ENCODE measurements at regions not wholly inside any gene's neighbourhood (a gene's known extent, or its start where the extent isn't known, plus 50 kb on each side); places are given as distances from the start of the nearest gene placed in this dataset.
"Not testable (repeated sequence)": the region's sequence is repeated elsewhere in the genome, so short reads cannot be mapped to it uniquely, and the experiment has no call there.

GRCh38 chr10:46217752-46218453 lies 68.9 kb upstream of the ANTXRL start:
- DNase-seq (ENCODE audit: low spot score) = no peak
- Mint-ChIP-seq H3K9me3 (no peaks in the 10 kb centered on the region), H3K4me1 (ENCODE audit: low read depth) (peaks cover 6% of the 10 kb centered on the region), H3K27ac (no peak overlapping the region), H3K27me3 (ENCODE audit: low read depth) (no peaks in the 10 kb centered on the region), H3K36me3 (ENCODE audit: low read depth) (peaks cover 24% of the 10 kb centered on the region), H3K4me3 (no peak overlapping the region)

GRCh38 chr10:46218921-46219320 lies 67.9 kb upstream of the ANTXRL start:
- H3K27ac Mint-ChIP-seq = no peak overlapping the region

DNA sequence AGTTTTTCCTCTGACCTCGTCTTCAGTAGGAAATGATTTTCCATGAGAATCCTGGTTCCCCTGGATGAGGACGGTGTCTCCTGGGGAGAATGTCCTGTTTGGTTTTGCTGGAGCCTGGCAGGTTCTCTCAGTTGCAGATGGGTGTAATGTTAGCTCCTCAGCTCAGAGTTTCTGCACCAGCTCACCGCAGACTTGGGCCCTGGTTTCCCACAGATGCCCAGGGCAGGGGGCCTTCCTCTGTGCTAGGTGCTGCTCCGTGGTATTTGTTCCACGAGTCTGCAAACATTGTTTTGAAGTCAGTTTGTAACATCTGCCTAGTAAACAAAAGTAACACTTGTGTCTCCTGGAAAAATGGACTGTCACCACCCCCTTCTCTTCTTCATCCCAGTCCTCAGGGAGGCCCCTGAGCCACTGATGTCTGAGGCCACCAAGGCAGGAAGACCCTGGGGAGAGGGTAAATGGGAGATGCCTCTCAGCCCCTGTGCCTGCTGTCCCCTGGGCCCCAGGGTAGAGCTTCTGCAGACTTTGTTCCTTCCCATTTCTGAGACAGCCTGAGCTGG lies 67.3 kb upstream of the ANTXRL start:
- H3K4me1 Mint-ChIP-seq (ENCODE audit: low read depth); H3K27me3 Mint-ChIP-seq (ENCODE audit: low read depth); H3K9me3 Mint-ChIP-seq; DNase-seq (ENCODE audit: low spot score); H3K4me3 Mint-ChIP-seq; H3K27ac Mint-ChIP-seq: not testable (repeated sequence)
- peaks cover 30% of the 10 kb centered on the region for H3K36me3 Mint-ChIP-seq (ENCODE audit: low read depth)

More at GRCh38 chr10:46218921-46219320, 67.9 kb upstream of the ANTXRL start:
- DNase-seq (ENCODE audit: low spot score) = peak; percentile 3
- Mint-ChIP-seq H3K4me1 (ENCODE audit: low read depth) (peaks cover 6% of the 10 kb centered on the region), H3K4me3 (no peak overlapping the region), H3K27me3 (ENCODE audit: low read depth) (no peaks in the 10 kb centered on the region), H3K36me3 (ENCODE audit: low read depth) (peaks cover 28% of the 10 kb centered on the region), H3K9me3 (no peaks in the 10 kb centered on the region)

- Mint-ChIP-seq H3K27ac (no peak overlapping the region), H3K36me3 (ENCODE audit: low read depth) (peaks cover 30% of the 10 kb centered on the region), H3K27me3 (ENCODE audit: low read depth) (no peaks in the 10 kb centered on the region), H3K9me3 (no peaks in the 10 kb centered on the region), H3K4me3 (no peak overlapping the region), H3K4me1 (ENCODE audit: low read depth) (peaks cover 6% of the 10 kb centered on the region)
- DNase-seq (ENCODE audit: low spot score) = no peak
These were observed 66.6 kb upstream of the ANTXRL start for GRCh38 chr10:46220187-46220586.

GRCh38 chr10:46220872-46221538 lies 65.8 kb upstream of the ANTXRL start:
- peaks cover 30% of the 10 kb centered on the region for H3K36me3 Mint-ChIP-seq (ENCODE audit: low read depth)
- H3K27me3 Mint-ChIP-seq (ENCODE audit: low read depth) = no peaks in the 10 kb centered on the region
- H3K4me1 Mint-ChIP-seq (ENCODE audit: low read depth) = peaks cover 6% of the 10 kb centered on the region
- H3K9me3 Mint-ChIP-seq = no peaks in the 10 kb centered on the region
- no peak overlapping the region for H3K27ac Mint-ChIP-seq
- no peak for DNase-seq (ENCODE audit: low spot score)
- no peak overlapping the region for H3K4me3 Mint-ChIP-seq

DNA sequence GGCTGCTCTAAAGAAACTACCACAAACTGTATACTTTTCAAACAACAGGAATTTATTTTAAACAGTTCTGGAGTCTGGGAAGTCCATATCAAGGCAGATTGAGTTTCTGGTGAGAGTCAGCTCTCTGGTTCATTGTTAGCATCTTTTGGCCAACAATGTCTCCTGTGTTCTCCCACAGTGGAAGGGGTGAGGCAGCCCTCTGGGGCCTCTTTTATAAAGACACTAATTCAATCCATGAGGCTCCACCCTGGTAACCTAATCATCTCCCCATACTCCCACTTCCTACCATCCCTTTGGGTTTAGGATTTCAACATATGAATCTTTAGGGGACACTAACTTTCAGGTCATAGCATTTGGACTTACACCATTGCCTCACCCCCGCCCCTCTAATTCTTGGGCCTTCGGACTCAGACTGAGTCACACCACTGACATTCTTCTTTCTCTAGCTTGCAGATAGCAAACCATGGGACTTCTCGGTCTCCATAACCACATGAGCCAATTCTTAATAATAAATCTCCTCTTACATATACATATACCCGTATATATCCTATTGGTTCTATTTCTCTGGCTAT lies 64.3 kb upstream of the ANTXRL start:
- H3K27ac Mint-ChIP-seq = no peak overlapping the region
- H3K4me1 Mint-ChIP-seq (ENCODE audit: low read depth) = peaks cover 6% of the 10 kb centered on the region
- no peak overlapping the region for H3K4me3 Mint-ChIP-seq
- no peaks in the 10 kb centered on the region for H3K27me3 Mint-ChIP-seq (ENCODE audit: low read depth)
- H3K36me3 Mint-ChIP-seq (ENCODE audit: low read depth) = peaks cover 18% of the 10 kb centered on the region
- DNase-seq (ENCODE audit: low spot score) = no peak
- no peaks in the 10 kb centered on the region for H3K9me3 Mint-ChIP-seq

DNA sequence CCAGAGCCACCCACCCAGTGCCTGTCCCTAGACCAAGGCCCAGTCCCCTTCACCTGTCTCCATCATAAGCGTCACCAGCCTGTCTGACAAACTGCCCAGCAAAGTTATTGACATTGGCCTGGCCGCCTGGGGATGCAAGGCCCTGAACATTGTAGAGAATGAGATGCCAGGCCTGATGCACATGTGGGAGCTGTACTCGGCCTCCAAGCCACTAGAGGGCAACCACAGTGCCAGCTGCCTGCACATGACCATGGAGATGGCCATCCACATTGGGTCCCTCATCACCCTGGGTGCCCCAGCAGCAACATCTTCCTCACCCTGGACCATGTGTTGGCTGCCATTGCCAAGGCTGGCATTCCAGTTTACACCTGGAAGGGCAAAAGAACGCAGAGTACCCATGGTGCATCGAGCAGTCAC lies 63.7 kb upstream of the ANTXRL start:
- H3K27ac Mint-ChIP-seq = no peak overlapping the region
- no peaks in the 10 kb centered on the region for H3K9me3 Mint-ChIP-seq
- H3K4me1 Mint-ChIP-seq (ENCODE audit: low read depth) = peaks cover 6% of the 10 kb centered on the region
- peak; percentile 3 for DNase-seq (ENCODE audit: low spot score)
- H3K27me3 Mint-ChIP-seq (ENCODE audit: low read depth) = no peaks in the 10 kb centered on the region
- H3K36me3 Mint-ChIP-seq (ENCODE audit: low read depth) = peaks cover 15% of the 10 kb centered on the region
- no peak overlapping the region for H3K4me3 Mint-ChIP-seq

DNA sequence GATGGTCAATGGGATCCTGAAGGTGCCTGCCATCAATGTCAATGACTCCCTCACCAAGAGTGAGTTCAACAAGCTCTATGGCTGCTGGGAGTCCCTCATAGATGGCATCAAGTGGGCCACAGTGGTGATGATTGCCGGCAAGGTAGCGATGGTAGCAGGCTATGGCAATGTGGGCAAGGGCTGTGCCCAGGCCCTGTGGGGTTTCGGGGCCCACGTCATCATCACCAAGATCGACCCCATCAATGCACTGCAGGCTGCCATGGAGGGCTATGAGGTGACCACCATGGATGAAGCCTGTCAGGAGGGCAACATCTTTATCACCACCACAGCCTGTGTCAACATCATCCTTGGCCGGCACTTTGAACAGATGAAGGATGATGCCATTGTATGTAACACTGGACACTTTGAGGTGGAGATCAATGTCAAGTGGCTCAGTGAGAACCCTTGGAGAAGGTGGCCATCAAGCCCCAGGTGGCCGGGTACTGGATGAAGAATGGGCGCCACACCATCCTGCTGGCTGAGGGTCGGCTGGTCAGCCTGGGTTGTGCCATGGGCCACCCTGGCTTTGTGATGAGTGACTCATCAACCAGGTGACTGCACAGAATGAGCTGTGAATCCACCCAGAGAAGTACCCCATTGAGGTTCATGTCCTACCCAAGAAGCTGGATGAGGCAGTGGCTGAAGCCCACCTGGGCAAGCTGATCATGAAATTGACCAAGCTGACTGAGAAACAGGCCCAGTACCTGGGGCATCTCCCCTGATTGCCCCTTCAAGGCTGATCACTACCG lies 63.0 kb upstream of the ANTXRL start:
- no peak overlapping the region for H3K27ac Mint-ChIP-seq
- DNase-seq (ENCODE audit: low spot score) = peak; percentile 3
- H3K36me3 Mint-ChIP-seq (ENCODE audit: low read depth) = peaks cover 12% of the 10 kb centered on the region

DNA sequence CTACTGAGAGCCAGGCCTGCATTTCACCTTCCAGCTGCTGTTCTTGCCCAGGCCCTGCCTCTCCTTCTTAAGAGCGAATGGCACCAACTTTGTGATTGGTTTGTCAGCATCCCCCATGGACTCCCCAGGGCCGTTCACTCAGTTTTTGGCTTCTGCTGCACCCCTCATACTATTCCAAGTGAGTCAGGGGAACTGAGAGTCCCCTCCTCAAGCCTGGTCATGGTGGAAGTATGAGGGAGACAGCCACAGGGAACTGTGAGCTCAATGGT lies 62.4 kb upstream of the ANTXRL start:
- Mint-ChIP-seq H3K36me3 (ENCODE audit: low read depth) (peaks cover 8% of the 10 kb centered on the region), H3K4me1 (ENCODE audit: low read depth) (peaks cover 3% of the 10 kb centered on the region), H3K27ac (no peak overlapping the region), H3K4me3 (no peak overlapping the region), H3K27me3 (ENCODE audit: low read depth) (no peaks in the 10 kb centered on the region), H3K9me3 (peaks cover under 1% of the 10 kb centered on the region)
- no peak for DNase-seq (ENCODE audit: low spot score)

More for the DNA sequence above, 63.0 kb upstream of the ANTXRL start:
- no peaks in the 10 kb centered on the region for H3K27me3 Mint-ChIP-seq (ENCODE audit: low read depth)
- H3K9me3 Mint-ChIP-seq = no peaks in the 10 kb centered on the region
- no peak overlapping the region for H3K4me3 Mint-ChIP-seq
- peaks cover 5% of the 10 kb centered on the region for H3K4me1 Mint-ChIP-seq (ENCODE audit: low read depth)

- H3K9me3 Mint-ChIP-seq = peaks cover 5% of the 10 kb centered on the region
- no peak overlapping the region for H3K27ac Mint-ChIP-seq
- H3K4me1 Mint-ChIP-seq (ENCODE audit: low read depth) = peaks cover 4% of the 10 kb centered on the region
- H3K36me3 Mint-ChIP-seq (ENCODE audit: low read depth) = peaks cover 16% of the 10 kb centered on the region
- DNase-seq (ENCODE audit: low spot score) = no peak
- no peaks in the 10 kb centered on the region for H3K27me3 Mint-ChIP-seq (ENCODE audit: low read depth)
- H3K4me3 Mint-ChIP-seq = no peak overlapping the region
These were observed 61.2 kb upstream of the ANTXRL start for GRCh38 chr10:46225597-46225996.

- peaks cover 5% of the 10 kb centered on the region for H3K9me3 Mint-ChIP-seq
- no peak overlapping the region for H3K4me3 Mint-ChIP-seq
- no peaks in the 10 kb centered on the region for H3K27me3 Mint-ChIP-seq (ENCODE audit: low read depth)
- no peak for DNase-seq (ENCODE audit: low spot score)
- H3K36me3 Mint-ChIP-seq (ENCODE audit: low read depth) = peaks cover 19% of the 10 kb centered on the region
- no peak overlapping the region for H3K27ac Mint-ChIP-seq
- peaks cover 4% of the 10 kb centered on the region for H3K4me1 Mint-ChIP-seq (ENCODE audit: low read depth)
These were observed 60.6 kb upstream of the ANTXRL start for GRCh38 chr10:46226232-46226631.

- no peak overlapping the region for H3K4me3 Mint-ChIP-seq
- no peaks in the 10 kb centered on the region for H3K27me3 Mint-ChIP-seq (ENCODE audit: low read depth)
- DNase-seq (ENCODE audit: low spot score) = no peak
- peaks cover 22% of the 10 kb centered on the region for H3K36me3 Mint-ChIP-seq (ENCODE audit: low read depth)
- H3K4me1 Mint-ChIP-seq (ENCODE audit: low read depth) = peaks cover 4% of the 10 kb centered on the region
- no peak overlapping the region for H3K27ac Mint-ChIP-seq
- peaks cover 5% of the 10 kb centered on the region for H3K9me3 Mint-ChIP-seq
These were observed 59.8 kb upstream of the ANTXRL start for GRCh38 chr10:46226900-46227558.

- H3K27me3 Mint-ChIP-seq (ENCODE audit: low read depth) = no peaks in the 10 kb centered on the region
- H3K36me3 Mint-ChIP-seq (ENCODE audit: low read depth) = peaks cover 25% of the 10 kb centered on the region
- no peak overlapping the region for H3K27ac Mint-ChIP-seq
- peaks cover 4% of the 10 kb centered on the region for H3K4me1 Mint-ChIP-seq (ENCODE audit: low read depth)
- H3K4me3 Mint-ChIP-seq = no peak overlapping the region
- DNase-seq (ENCODE audit: low spot score) = no peak
- H3K9me3 Mint-ChIP-seq = peaks cover 5% of the 10 kb centered on the region
These were observed 59.2 kb upstream of the ANTXRL start for GRCh38 chr10:46227571-46227935.
